ENCODE measurements at regions not wholly inside any gene's neighbourhood (a gene's known extent, or its start where the extent isn't known, plus 50 kb on each side); places are given as distances from the start of the nearest gene placed in this dataset.
"Not testable (repeated sequence)": the region's sequence is repeated elsewhere in the genome, so short reads cannot be mapped to it uniquely, and the experiment has no call there.

GRCh38 chr19:30236587-30236986 lies 135.6 kb upstream of the ZNF536 start:
- no peak for DNase-seq (ENCODE audit: low read depth in 3 of 3)

GRCh38 chr19:30237140-30237539 lies 135.0 kb upstream of the ZNF536 start:
- DNase-seq (ENCODE audit: low read depth in 3 of 3) = no peak

GRCh38 chr19:30240904-30241695 lies 131.1 kb upstream of the ZNF536 start:
- no peak for DNase-seq (ENCODE audit: low read depth in 3 of 3)

- DNase-seq (ENCODE audit: low read depth in 3 of 3) = no peak
Measured at GRCh38 chr19:30244533-30244932, 127.7 kb upstream of the ZNF536 start.

- no peak for DNase-seq (ENCODE audit: low read depth in 3 of 3)
Measured at GRCh38 chr19:30245401-30246039, 126.7 kb upstream of the ZNF536 start.

GRCh38 chr19:30249911-30250310 lies 122.3 kb upstream of the ZNF536 start:
- DNase-seq (ENCODE audit: low read depth in 3 of 3) = no peak

GRCh38 chr19:30252214-30252613 lies 120.0 kb upstream of the ZNF536 start:
- no peak for DNase-seq (ENCODE audit: low read depth in 3 of 3)

GRCh38 chr19:30253581-30253996 lies 118.6 kb upstream of the ZNF536 start:
- no peak for DNase-seq (ENCODE audit: low read depth in 3 of 3)

- no peak for DNase-seq (ENCODE audit: low read depth in 3 of 3)
Measured at GRCh38 chr19:30254158-30254557, 118.0 kb upstream of the ZNF536 start.

GRCh38 chr19:30254789-30255188 lies 117.4 kb upstream of the ZNF536 start:
- no peak for DNase-seq (ENCODE audit: low read depth in 3 of 3)

- DNase-seq (ENCODE audit: low read depth in 3 of 3) = no peak
Measured at GRCh38 chr19:30255791-30256495, 116.2 kb upstream of the ZNF536 start.

GRCh38 chr19:30256496-30256850 lies 115.7 kb upstream of the ZNF536 start:
- no peak for DNase-seq (ENCODE audit: low read depth in 3 of 3)

- DNase-seq (ENCODE audit: low read depth in 3 of 3) = no peak
Measured at GRCh38 chr19:30263830-30264381, 108.3 kb upstream of the ZNF536 start.

GRCh38 chr19:30265918-30266317 lies 106.3 kb upstream of the ZNF536 start:
- not testable (repeated sequence) for DNase-seq (ENCODE audit: low read depth in 3 of 3)

- no peak for DNase-seq (ENCODE audit: low read depth in 3 of 3)
Measured at GRCh38 chr19:30266687-30267086, 105.5 kb upstream of the ZNF536 start.

- no peak for DNase-seq (ENCODE audit: low read depth in 3 of 3)
Measured at GRCh38 chr19:30267332-30267731, 104.9 kb upstream of the ZNF536 start.

- no peak for DNase-seq (ENCODE audit: low read depth in 3 of 3)
Measured at GRCh38 chr19:30268601-30269000, 103.6 kb upstream of the ZNF536 start.

- DNase-seq (ENCODE audit: low read depth in 3 of 3) = no peak
Measured at GRCh38 chr19:30269638-30270037, 102.5 kb upstream of the ZNF536 start.

- DNase-seq (ENCODE audit: low read depth in 3 of 3) = no peak
Measured at GRCh38 chr19:30271816-30272215, 100.4 kb upstream of the ZNF536 start.

- DNase-seq (ENCODE audit: low read depth in 3 of 3) = no peak
Measured at GRCh38 chr19:30272554-30272953, 99.6 kb upstream of the ZNF536 start.

- DNase-seq (ENCODE audit: low read depth in 3 of 3) = no peak
Measured at GRCh38 chr19:30273184-30273583, 99.0 kb upstream of the ZNF536 start.

GRCh38 chr19:30274987-30275386 lies 97.2 kb upstream of the ZNF536 start:
- no peak for DNase-seq (ENCODE audit: low read depth in 3 of 3)
